Activated CD4-positive, alpha-beta T cell treated with anti-CD3 and anti-CD28 coated beads, Interleukin-2, amount 10 ng/mL, durations not matched to agents 7 days and 5 days (primary cell): ENCODE measurements at regions not wholly inside any gene's neighbourhood (a gene's known extent, or its start where the extent isn't known, plus 50 kb on each side); places are given as distances from the start of the nearest gene placed in this dataset.
"Not testable (repeated sequence)": the region's sequence is repeated elsewhere in the genome, so short reads cannot be mapped to it uniquely, and the experiment has no call there.

ENCODE experiments used
- CTCF ChIA-PET: fragments of 350-600 bp; sonication (Branson Sonifier 250); formaldehyde crosslinking; loops from one replicate; lab custom pipeline; 2021; ENCODE audit warnings: antibody characterized with exemption; lab: Charles Lee
- POLR2A ChIA-PET: fragments of 350-600 bp; sonication (Branson Sonifier 250); formaldehyde crosslinking; loops from one replicate; lab custom pipeline; 2021; ENCODE audit warnings: antibody characterized with exemption; lab: Charles Lee
- DNase-seq: peaks from one replicate; pipeline ENCODE4 v3.0.0-alpha.2; 2020
- H3K27ac Mint-ChIP-seq: one replicate; pipeline ENCODE4 v1.8.0; 2021; ENCODE audit warnings: mild to moderate bottlenecking, moderate library complexity, mixed read lengths
- H3K27me3 Mint-ChIP-seq: one replicate; pipeline ENCODE4 v1.8.0; 2021; ENCODE audit warnings: mixed read lengths
- H3K36me3 Mint-ChIP-seq: one replicate; pipeline ENCODE4 v1.8.0; 2021; ENCODE audit warnings: low read depth, mixed read lengths
- H3K4me1 Mint-ChIP-seq: one replicate; pipeline ENCODE4 v1.8.0; 2021; ENCODE audit warnings: mixed read lengths
- H3K4me3 Mint-ChIP-seq: one replicate; pipeline ENCODE4 v1.8.0; 2021; ENCODE audit warnings: mild to moderate bottlenecking, moderate library complexity, mixed read lengths
- H3K9me3 Mint-ChIP-seq: one replicate; pipeline ENCODE4 v1.8.0; 2021; ENCODE audit warnings: mixed read lengths

GRCh38 chrX:10971759-10972158 is 139.4 kb upstream of the HCCS start:
- H3K36me3 Mint-ChIP-seq = no peaks in the 10 kb centered on the region
- no peaks in the 10 kb centered on the region for H3K4me1 Mint-ChIP-seq
- H3K27ac Mint-ChIP-seq = no peak overlapping the region
- ChIA-PET POLR2A (no interaction called here), CTCF (no interaction called here)
- H3K27me3 Mint-ChIP-seq = no peaks in the 10 kb centered on the region
- DNase-seq = no peak
- no peak overlapping the region for H3K4me3 Mint-ChIP-seq
- peaks cover 4% of the 10 kb centered on the region for H3K9me3 Mint-ChIP-seq

- ChIA-PET POLR2A (no interaction called here), CTCF (no interaction called here)
- Mint-ChIP-seq H3K36me3 (no peaks in the 10 kb centered on the region), H3K9me3 (peaks cover 4% of the 10 kb centered on the region), H3K27ac (no peak overlapping the region), H3K4me3 (no peak overlapping the region), H3K27me3 (no peaks in the 10 kb centered on the region), H3K4me1 (no peaks in the 10 kb centered on the region)
- no peak for DNase-seq
These were observed 138.4 kb upstream of the HCCS start for GRCh38 chrX:10972706-10973105.

- H3K36me3 Mint-ChIP-seq = no peaks in the 10 kb centered on the region
- peaks cover 5% of the 10 kb centered on the region for H3K9me3 Mint-ChIP-seq
- no peak overlapping the region for H3K4me3 Mint-ChIP-seq
- POLR2A ChIA-PET = no interaction called here
- H3K27ac Mint-ChIP-seq = no peak overlapping the region
- CTCF ChIA-PET = no interaction called here
- no peak for DNase-seq
- H3K4me1 Mint-ChIP-seq = no peaks in the 10 kb centered on the region
- H3K27me3 Mint-ChIP-seq = no peaks in the 10 kb centered on the region
These were observed 136.2 kb upstream of the HCCS start for GRCh38 chrX:10974920-10975319.

GRCh38 chrX:10979956-10980355 is 131.2 kb upstream of the HCCS start:
- Mint-ChIP-seq H3K36me3 (no peaks in the 10 kb centered on the region), H3K9me3 (peaks cover 5% of the 10 kb centered on the region), H3K4me1 (no peaks in the 10 kb centered on the region), H3K4me3 (no peak overlapping the region), H3K27ac (no peak overlapping the region), H3K27me3 (no peaks in the 10 kb centered on the region)
- ChIA-PET POLR2A (no interaction called here), CTCF (no interaction called here)
- no peak for DNase-seq

GRCh38 chrX:10981506-10981905 is 129.6 kb upstream of the HCCS start:
- no peaks in the 10 kb centered on the region for H3K27me3 Mint-ChIP-seq
- POLR2A ChIA-PET = no interaction called here
- H3K36me3 Mint-ChIP-seq = no peaks in the 10 kb centered on the region
- no peak for DNase-seq
- no peak overlapping the region for H3K27ac Mint-ChIP-seq
- no peaks in the 10 kb centered on the region for H3K4me1 Mint-ChIP-seq
- CTCF ChIA-PET = no interaction called here
- H3K4me3 Mint-ChIP-seq = no peak overlapping the region
- H3K9me3 Mint-ChIP-seq = peaks cover 5% of the 10 kb centered on the region

GRCh38 chrX:10983526-10983925 is 127.6 kb upstream of the HCCS start:
- no peaks in the 10 kb centered on the region for H3K36me3 Mint-ChIP-seq
- no peaks in the 10 kb centered on the region for H3K27me3 Mint-ChIP-seq
- ChIA-PET CTCF (no interaction called here), POLR2A (no interaction called here)
- H3K27ac Mint-ChIP-seq = no peak overlapping the region
- no peak overlapping the region for H3K4me3 Mint-ChIP-seq
- no peaks in the 10 kb centered on the region for H3K4me1 Mint-ChIP-seq
- no peak for DNase-seq
- H3K9me3 Mint-ChIP-seq = peaks cover 2% of the 10 kb centered on the region

GRCh38 chrX:10984213-10984612 is 126.9 kb upstream of the HCCS start:
- Mint-ChIP-seq H3K27ac (no peak overlapping the region), H3K4me3 (no peak overlapping the region), H3K36me3 (no peaks in the 10 kb centered on the region), H3K9me3 (no peaks in the 10 kb centered on the region), H3K27me3 (no peaks in the 10 kb centered on the region), H3K4me1 (no peaks in the 10 kb centered on the region)
- DNase-seq = no peak
- CTCF ChIA-PET = no interaction called here
- POLR2A ChIA-PET = no interaction called here

GRCh38 chrX:10986616-10987015 is 124.5 kb upstream of the HCCS start:
- no peak for DNase-seq
- H3K27ac Mint-ChIP-seq = no peak overlapping the region
- ChIA-PET POLR2A (no interaction called here), CTCF (no interaction called here)
- no peaks in the 10 kb centered on the region for H3K36me3 Mint-ChIP-seq
- H3K27me3 Mint-ChIP-seq = no peaks in the 10 kb centered on the region
- no peaks in the 10 kb centered on the region for H3K9me3 Mint-ChIP-seq
- H3K4me1 Mint-ChIP-seq = no peaks in the 10 kb centered on the region
- no peak overlapping the region for H3K4me3 Mint-ChIP-seq

- Mint-ChIP-seq H3K36me3 (no peaks in the 10 kb centered on the region), H3K27ac (no peak overlapping the region), H3K4me1 (no peaks in the 10 kb centered on the region), H3K4me3 (no peak overlapping the region), H3K9me3 (no peaks in the 10 kb centered on the region), H3K27me3 (no peaks in the 10 kb centered on the region)
- DNase-seq = no peak
- POLR2A ChIA-PET = no interaction called here
- CTCF ChIA-PET = no interaction called here
These were observed 122.5 kb upstream of the HCCS start for GRCh38 chrX:10988653-10989052.

- ChIA-PET POLR2A (no interaction called here), CTCF (no interaction called here)
- Mint-ChIP-seq H3K4me1 (no peaks in the 10 kb centered on the region), H3K36me3 (no peaks in the 10 kb centered on the region), H3K4me3 (no peak overlapping the region), H3K9me3 (no peaks in the 10 kb centered on the region), H3K27ac (no peak overlapping the region), H3K27me3 (no peaks in the 10 kb centered on the region)
- no peak for DNase-seq
These were observed 121.7 kb upstream of the HCCS start for GRCh38 chrX:10989386-10989785.

GRCh38 chrX:10990418-10990817 is 120.7 kb upstream of the HCCS start:
- DNase-seq = no peak
- Mint-ChIP-seq H3K4me1 (no peaks in the 10 kb centered on the region), H3K9me3 (no peaks in the 10 kb centered on the region), H3K27ac (no peak overlapping the region), H3K27me3 (no peaks in the 10 kb centered on the region), H3K36me3 (no peaks in the 10 kb centered on the region), H3K4me3 (no peak overlapping the region)
- CTCF ChIA-PET = no interaction called here
- POLR2A ChIA-PET = no interaction called here

- no peak for DNase-seq
- ChIA-PET POLR2A (no interaction called here), CTCF (no interaction called here)
- Mint-ChIP-seq H3K9me3 (no peaks in the 10 kb centered on the region), H3K4me1 (no peaks in the 10 kb centered on the region), H3K36me3 (no peaks in the 10 kb centered on the region), H3K27me3 (no peaks in the 10 kb centered on the region), H3K27ac (no peak overlapping the region), H3K4me3 (no peak overlapping the region)
These were observed 120.2 kb upstream of the HCCS start for GRCh38 chrX:10990976-10991375.

- CTCF ChIA-PET = no interaction called here
- DNase-seq = no peak
- Mint-ChIP-seq H3K4me3 (no peak overlapping the region), H3K4me1 (no peaks in the 10 kb centered on the region), H3K9me3 (no peaks in the 10 kb centered on the region), H3K27ac (no peak overlapping the region), H3K36me3 (no peaks in the 10 kb centered on the region), H3K27me3 (no peaks in the 10 kb centered on the region)
- POLR2A ChIA-PET = no interaction called here
These were observed 119.0 kb upstream of the HCCS start for GRCh38 chrX:10992110-10992509.

GRCh38 chrX:11007076-11007475 is 104.1 kb upstream of the HCCS start:
- CTCF ChIA-PET, DNase-seq, H3K4me1 Mint-ChIP-seq, POLR2A ChIA-PET, H3K27ac Mint-ChIP-seq, H3K4me3 Mint-ChIP-seq, H3K9me3 Mint-ChIP-seq, H3K27me3 Mint-ChIP-seq, H3K36me3 Mint-ChIP-seq: not testable (repeated sequence)
